Body of pancreas (tissue), 4 donors: ENCODE measurements at regions not wholly inside any gene's neighbourhood (a gene's known extent, or its start where the extent isn't known, plus 50 kb on each side); places are given as distances from the start of the nearest gene placed in this dataset.
"Not testable (repeated sequence)": the region's sequence is repeated elsewhere in the genome, so short reads cannot be mapped to it uniquely, and the experiment has no call there.

Experiments
- POLR2A ChIP-seq, 3 donors: fragments of 450-650 bp; IDR thresholded peaks; one replicate each; pipeline ENCODE4 v1.6.1; 2016; ENCODE audit warnings: antibody characterized with exemption in 3 of 3, mild to moderate bottlenecking in 2 of 3
- TF ChIP-seq, protein P1 (sequence below), 7 experiments: fragments of 450-650 bp in 4 of 7; fragments of 200-600 bp in 3 of 7; sonication (generic) in 3 of 7; IDR thresholded peaks; one replicate each; pipeline ENCODE4 v1.5.1; 2016 to 2019; ENCODE audit warnings: antibody characterized with exemption in 7 of 7

DNA sequence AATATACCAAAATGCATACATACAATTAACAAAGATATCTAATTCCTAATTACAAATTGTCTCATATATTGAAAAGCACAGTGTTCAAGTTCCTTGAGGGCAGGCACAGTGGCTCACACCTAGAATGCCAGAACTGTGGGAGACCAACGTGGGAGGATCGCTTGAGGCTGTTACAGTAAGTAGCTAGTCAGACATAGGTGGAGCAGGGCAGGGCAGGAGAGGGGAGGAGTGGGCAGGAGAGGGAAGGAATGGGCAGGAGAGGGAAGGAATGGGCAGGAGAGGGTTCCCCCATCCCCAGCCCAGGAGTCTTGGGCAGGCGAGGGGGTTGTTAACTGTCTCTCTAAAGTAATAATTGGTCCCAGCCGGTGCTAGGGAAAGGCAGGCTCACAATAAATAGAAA, 325.9 kb downstream of the GOLGA6L6 start:
- TF ChIP-seq, protein P1, sequence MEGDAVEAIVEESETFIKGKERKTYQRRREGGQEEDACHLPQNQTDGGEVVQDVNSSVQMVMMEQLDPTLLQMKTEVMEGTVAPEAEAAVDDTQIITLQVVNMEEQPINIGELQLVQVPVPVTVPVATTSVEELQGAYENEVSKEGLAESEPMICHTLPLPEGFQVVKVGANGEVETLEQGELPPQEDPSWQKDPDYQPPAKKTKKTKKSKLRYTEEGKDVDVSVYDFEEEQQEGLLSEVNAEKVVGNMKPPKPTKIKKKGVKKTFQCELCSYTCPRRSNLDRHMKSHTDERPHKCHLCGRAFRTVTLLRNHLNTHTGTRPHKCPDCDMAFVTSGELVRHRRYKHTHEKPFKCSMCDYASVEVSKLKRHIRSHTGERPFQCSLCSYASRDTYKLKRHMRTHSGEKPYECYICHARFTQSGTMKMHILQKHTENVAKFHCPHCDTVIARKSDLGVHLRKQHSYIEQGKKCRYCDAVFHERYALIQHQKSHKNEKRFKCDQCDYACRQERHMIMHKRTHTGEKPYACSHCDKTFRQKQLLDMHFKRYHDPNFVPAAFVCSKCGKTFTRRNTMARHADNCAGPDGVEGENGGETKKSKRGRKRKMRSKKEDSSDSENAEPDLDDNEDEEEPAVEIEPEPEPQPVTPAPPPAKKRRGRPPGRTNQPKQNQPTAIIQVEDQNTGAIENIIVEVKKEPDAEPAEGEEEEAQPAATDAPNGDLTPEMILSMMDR (IDR thresholded peaks at IDR 0.05): not testable (repeated sequence)
- TF ChIP-seq POLR2A (IDR thresholded peaks at IDR 0.05): not testable (repeated sequence)
